ENCODE measurements at regions not wholly inside any gene's neighbourhood (a gene's known extent, or its start where the extent isn't known, plus 50 kb on each side); places are given as distances from the start of the nearest gene placed in this dataset.

DNA sequence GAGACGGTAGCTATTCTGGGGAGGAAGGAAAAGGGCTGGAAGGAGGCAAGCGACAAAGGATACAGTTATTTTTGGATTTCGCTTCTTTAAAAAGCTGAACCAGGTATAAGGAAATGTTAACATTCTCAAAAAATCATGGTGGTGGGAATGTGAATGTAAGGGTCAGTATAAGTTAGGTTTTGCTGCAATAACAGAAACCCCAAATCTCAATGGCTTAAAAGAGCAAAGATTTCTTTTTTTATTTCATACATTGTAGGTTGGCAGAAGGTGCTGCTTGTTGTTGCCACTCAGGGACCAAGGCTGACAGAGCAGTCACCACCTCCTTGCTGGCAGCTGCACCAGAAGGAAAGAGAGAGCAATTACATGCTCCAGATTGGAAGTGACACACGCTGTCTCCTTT is 176.3 kb upstream of the LPP start (continued):
- TF ChIP-seq FOXM1 (IDR thresholded peaks at IDR 0.05; ENCODE audit: low read depth, low read length): no peak
- TF ChIP-seq BACH1 (IDR thresholded peaks at IDR 0.05; ENCODE audit: borderline replicate concordance): no peak

DNA sequence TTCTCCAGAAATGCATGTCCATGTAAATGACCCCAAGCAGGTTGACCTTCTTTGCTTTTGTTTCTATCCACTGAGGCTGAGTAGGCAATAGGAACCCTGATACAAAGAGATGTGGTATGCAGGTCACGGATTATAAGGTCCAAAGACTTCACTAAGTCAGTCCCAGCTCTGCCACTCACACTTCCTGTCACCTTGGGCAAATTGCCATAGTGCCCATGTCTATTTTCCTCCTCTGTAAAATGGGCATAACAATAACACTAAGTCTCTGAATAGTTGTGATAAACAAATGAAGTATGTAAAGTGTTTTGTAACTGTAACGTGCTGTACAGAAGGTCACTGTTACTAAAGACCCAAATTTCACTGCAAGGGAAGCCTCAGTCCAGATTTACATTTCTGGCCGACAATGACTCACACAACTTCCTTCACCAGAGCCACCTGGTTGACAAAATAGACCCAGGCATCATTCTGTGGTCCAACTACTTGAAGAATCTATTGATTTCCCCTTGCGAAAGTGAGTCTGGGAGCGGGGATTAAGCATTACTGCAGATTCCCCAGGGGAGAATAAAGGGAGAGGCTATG is 175.4 kb upstream of the LPP start:
- POLR2A ChIA-PET: no interaction called here
- no peak overlapping the region for H2AFZ ChIP-seq (ENCODE audit: control insufficient read depth, low read depth, low read length)
- CTCF ChIA-PET: no interaction called here
- no peak for ATAC-seq
- H3K4me3 ChIP-seq: no peak overlapping the region
- FAIRE-seq: no peak
- no peaks in the 10 kb centered on the region for H4K20me1 ChIP-seq (ENCODE audit: control insufficient read depth, insufficient read depth)
- 17% methylated on average over 5 of the region's 5 CpGs for WGBS (ENCODE audit: insufficient coverage, insufficient replicate concordance, low lambda C conversion rate, missing lambda C conversion rate)
- in situ Hi-C loops (cut with MboI): no loop called here
- SMC1A ChIA-PET (ENCODE audit: uncharacterized antibody, unreplicated experiment): no interaction called here
- no peak for DNase-seq (ENCODE audit: low read depth, low spot score)
- H3K9ac ChIP-seq (ENCODE audit: control insufficient read depth, insufficient read depth, low read length): no peak overlapping the region
- H3K4me2 ChIP-seq (ENCODE audit: control insufficient read depth, insufficient read depth): no peak overlapping the region
- no TSS peak for BruUV-seq (replicated peaks)
- no peaks in the 10 kb centered on the region for H3K79me2 ChIP-seq (ENCODE audit: control insufficient read depth, insufficient read depth, low read length)
- no peak overlapping the region for H3K27ac ChIP-seq (ENCODE audit: control insufficient read depth, insufficient read depth)
- intact Hi-C loops (cut with micrococcal nuclease; ENCODE audit: unreplicated experiment): loop anchor here (10.0 kb wide), 1 partner anchor 234 kb away; the partner anchor contains the start of gene BCL6
- H3K9me3 ChIP-seq (replicated peaks; ENCODE audit: control insufficient read depth, insufficient read depth, low read length): no peaks in the 10 kb centered on the region; the same call in 2 of the 3 replicates
- H3K4me1 ChIP-seq (ENCODE audit: control insufficient read depth, insufficient read depth, low read length): peaks cover 14% of the 10 kb centered on the region
- TF ChIP-seq RUNX3 (IDR thresholded peaks at IDR 0.05; ENCODE audit: low read length) (no peak), GABPA (IDR thresholded peaks at IDR 0.05; ENCODE audit: low read depth) (no peak), CREM (IDR thresholded peaks at IDR 0.05; ENCODE audit: low read depth) (no peak), IKZF2 (IDR thresholded peaks at IDR 0.05) (no peak), RCOR1 (conservative IDR thresholded peaks at IDR 0.05; ENCODE audit: low read depth, low read length) (no peak), MTA2 (IDR thresholded peaks at IDR 0.05; ENCODE audit: low read depth) (no peak), PAX8 (IDR thresholded peaks at IDR 0.05) (no peak)
- TF ChIP-seq, protein P1, sequence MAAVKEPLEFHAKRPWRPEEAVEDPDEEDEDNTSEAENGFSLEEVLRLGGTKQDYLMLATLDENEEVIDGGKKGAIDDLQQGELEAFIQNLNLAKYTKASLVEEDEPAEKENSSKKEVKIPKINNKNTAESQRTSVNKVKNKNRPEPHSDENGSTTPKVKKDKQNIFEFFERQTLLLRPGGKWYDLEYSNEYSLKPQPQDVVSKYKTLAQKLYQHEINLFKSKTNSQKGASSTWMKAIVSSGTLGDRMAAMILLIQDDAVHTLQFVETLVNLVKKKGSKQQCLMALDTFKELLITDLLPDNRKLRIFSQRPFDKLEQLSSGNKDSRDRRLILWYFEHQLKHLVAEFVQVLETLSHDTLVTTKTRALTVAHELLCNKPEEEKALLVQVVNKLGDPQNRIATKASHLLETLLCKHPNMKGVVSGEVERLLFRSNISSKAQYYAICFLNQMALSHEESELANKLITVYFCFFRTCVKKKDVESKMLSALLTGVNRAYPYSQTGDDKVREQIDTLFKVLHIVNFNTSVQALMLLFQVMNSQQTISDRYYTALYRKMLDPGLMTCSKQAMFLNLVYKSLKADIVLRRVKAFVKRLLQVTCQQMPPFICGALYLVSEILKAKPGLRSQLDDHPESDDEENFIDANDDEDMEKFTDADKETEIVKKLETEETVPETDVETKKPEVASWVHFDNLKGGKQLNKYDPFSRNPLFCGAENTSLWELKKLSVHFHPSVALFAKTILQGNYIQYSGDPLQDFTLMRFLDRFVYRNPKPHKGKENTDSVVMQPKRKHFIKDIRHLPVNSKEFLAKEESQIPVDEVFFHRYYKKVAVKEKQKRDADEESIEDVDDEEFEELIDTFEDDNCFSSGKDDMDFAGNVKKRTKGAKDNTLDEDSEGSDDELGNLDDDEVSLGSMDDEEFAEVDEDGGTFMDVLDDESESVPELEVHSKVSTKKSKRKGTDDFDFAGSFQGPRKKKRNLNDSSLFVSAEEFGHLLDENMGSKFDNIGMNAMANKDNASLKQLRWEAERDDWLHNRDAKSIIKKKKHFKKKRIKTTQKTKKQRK (IDR thresholded peaks at IDR 0.05; ENCODE audit: low read depth, low read length): no peak
- TF ChIP-seq, protein P2, sequence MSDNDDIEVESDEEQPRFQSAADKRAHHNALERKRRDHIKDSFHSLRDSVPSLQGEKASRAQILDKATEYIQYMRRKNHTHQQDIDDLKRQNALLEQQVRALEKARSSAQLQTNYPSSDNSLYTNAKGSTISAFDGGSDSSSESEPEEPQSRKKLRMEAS (IDR thresholded peaks at IDR 0.05; ENCODE audit: low read depth, low read length): no peak
- TF ChIP-seq, protein P3, sequence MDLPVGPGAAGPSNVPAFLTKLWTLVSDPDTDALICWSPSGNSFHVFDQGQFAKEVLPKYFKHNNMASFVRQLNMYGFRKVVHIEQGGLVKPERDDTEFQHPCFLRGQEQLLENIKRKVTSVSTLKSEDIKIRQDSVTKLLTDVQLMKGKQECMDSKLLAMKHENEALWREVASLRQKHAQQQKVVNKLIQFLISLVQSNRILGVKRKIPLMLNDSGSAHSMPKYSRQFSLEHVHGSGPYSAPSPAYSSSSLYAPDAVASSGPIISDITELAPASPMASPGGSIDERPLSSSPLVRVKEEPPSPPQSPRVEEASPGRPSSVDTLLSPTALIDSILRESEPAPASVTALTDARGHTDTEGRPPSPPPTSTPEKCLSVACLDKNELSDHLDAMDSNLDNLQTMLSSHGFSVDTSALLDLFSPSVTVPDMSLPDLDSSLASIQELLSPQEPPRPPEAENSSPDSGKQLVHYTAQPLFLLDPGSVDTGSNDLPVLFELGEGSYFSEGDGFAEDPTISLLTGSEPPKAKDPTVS (IDR thresholded peaks at IDR 0.05; ENCODE audit: low read depth, low read length): no peak
- TF ChIP-seq, protein P4, sequence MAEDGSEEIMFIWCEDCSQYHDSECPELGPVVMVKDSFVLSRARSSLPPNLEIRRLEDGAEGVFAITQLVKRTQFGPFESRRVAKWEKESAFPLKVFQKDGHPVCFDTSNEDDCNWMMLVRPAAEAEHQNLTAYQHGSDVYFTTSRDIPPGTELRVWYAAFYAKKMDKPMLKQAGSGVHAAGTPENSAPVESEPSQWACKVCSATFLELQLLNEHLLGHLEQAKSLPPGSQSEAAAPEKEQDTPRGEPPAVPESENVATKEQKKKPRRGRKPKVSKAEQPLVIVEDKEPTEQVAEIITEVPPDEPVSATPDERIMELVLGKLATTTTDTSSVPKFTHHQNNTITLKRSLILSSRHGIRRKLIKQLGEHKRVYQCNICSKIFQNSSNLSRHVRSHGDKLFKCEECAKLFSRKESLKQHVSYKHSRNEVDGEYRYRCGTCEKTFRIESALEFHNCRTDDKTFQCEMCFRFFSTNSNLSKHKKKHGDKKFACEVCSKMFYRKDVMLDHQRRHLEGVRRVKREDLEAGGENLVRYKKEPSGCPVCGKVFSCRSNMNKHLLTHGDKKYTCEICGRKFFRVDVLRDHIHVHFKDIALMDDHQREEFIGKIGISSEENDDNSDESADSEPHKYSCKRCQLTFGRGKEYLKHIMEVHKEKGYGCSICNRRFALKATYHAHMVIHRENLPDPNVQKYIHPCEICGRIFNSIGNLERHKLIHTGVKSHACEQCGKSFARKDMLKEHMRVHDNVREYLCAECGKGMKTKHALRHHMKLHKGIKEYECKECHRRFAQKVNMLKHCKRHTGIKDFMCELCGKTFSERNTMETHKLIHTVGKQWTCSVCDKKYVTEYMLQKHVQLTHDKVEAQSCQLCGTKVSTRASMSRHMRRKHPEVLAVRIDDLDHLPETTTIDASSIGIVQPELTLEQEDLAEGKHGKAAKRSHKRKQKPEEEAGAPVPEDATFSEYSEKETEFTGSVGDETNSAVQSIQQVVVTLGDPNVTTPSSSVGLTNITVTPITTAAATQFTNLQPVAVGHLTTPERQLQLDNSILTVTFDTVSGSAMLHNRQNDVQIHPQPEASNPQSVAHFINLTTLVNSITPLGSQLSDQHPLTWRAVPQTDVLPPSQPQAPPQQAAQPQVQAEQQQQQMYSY (CRISPR knock-in tag; IDR thresholded peaks at IDR 0.05): no peak
- TF ChIP-seq, protein P5, sequence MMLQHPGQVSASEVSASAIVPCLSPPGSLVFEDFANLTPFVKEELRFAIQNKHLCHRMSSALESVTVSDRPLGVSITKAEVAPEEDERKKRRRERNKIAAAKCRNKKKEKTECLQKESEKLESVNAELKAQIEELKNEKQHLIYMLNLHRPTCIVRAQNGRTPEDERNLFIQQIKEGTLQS (IDR thresholded peaks at IDR 0.05; ENCODE audit: borderline replicate concordance, extremely low read depth, low read depth, low read length): no peak
- H3K27me3 ChIP-seq (replicated peaks in 1 of 2; ENCODE audit: control insufficient read depth in 2 of 2, insufficient read depth in 2 of 2, low read length in 1 of 2): no peaks in the 10 kb centered on the region; a peak in 1 of 4 replicates
- RAD21 ChIA-PET (ENCODE audit: unreplicated experiment): no interaction called here
- no peaks in the 10 kb centered on the region for H3K36me3 ChIP-seq (ENCODE audit: control insufficient read depth in 2 of 2, insufficient read depth in 2 of 2, low read length in 1 of 2)
